H1 (cell line): ENCODE measurements at regions not wholly inside any gene's neighbourhood (a gene's known extent, or its start where the extent isn't known, plus 50 kb on each side); places are given as distances from the start of the nearest gene placed in this dataset.

Experiments used
- CTCF ChIA-PET: fragments of 300-600 bp; sonication (Branson Sonifier 250); formaldehyde crosslinking; loops from one replicate; lab custom pipeline; 2021; ENCODE audit not compliant: partially characterized antibody; lab: Charles Lee
- POLR2A ChIA-PET: fragments of 300-600 bp; sonication (Branson Sonifier 250); formaldehyde crosslinking; loops from one replicate; lab custom pipeline; 2021; ENCODE audit warnings: inconsistent platforms; ENCODE audit not compliant: partially characterized antibody; lab: Charles Lee
- DNase-seq, 2 experiments: peaks; one replicate each; pipeline versions ENCODE4 v3.0.0 to v3.0.0-alpha.2; 2010 to 2022; ENCODE audit warnings: low spot score in 2 of 2, low read depth in 1 of 2, mixed read lengths in 1 of 2
- FAIRE-seq: peaks from 2 replicates; lab custom pipeline; 2011; peaks lifted over from hg19 to GRCh38; lab: Jason Lieb, UNC
- H2AFZ ChIP-seq: 2 replicates; pipeline ENCODE4 v1.8.1; 2012; ENCODE audit warnings: low read length, inconsistent platforms
- H2AK5ac ChIP-seq: 2 replicates; pipeline ENCODE4 v1.6.1; 2013; ENCODE audit warnings: low read depth, low read length
- H2BK120ac ChIP-seq: replicated peaks from 2 replicates; pipeline ENCODE3; 2013; ENCODE audit warnings: low read depth, low read length, inconsistent platforms
- H2BK12ac ChIP-seq: 2 replicates; pipeline ENCODE4 v1.6.1; 2013; ENCODE audit warnings: low read depth, low read length
- H2BK15ac ChIP-seq: 2 replicates; pipeline ENCODE4 v1.6.1; 2013; ENCODE audit warnings: low read length
- H2BK20ac ChIP-seq: 2 replicates; pipeline ENCODE4 v1.6.1; 2013; ENCODE audit warnings: low read length
- H2BK5ac ChIP-seq: 2 replicates; pipeline ENCODE4 v1.6.1; 2013; ENCODE audit warnings: low read depth, low read length
- H3K14ac ChIP-seq: 2 replicates; pipeline ENCODE4 v1.6.1; 2013; ENCODE audit warnings: inconsistent platforms; ENCODE audit not compliant: insufficient read length
- H3K18ac ChIP-seq: 2 replicates; pipeline ENCODE4 v1.6.1; 2013; ENCODE audit warnings: low read length; ENCODE audit errors: extremely low read depth
- H3K23ac ChIP-seq: 2 replicates; pipeline ENCODE4 v1.6.1; 2013; ENCODE audit warnings: inconsistent platforms; ENCODE audit not compliant: insufficient read length
- H3K23me2 ChIP-seq: 2 replicates; pipeline ENCODE4 v1.6.1; 2013; ENCODE audit warnings: low read depth, low read length
- H3K27ac ChIP-seq: 2 replicates; pipeline ENCODE4 v1.6.1; 2011; ENCODE audit warnings: low read depth, low read length, inconsistent platforms
- H3K27me3 ChIP-seq, 4 experiments: replicated peaks in 1 of 4; 1 replicate in 1 of 4; 2 replicates in 3 of 4; pipeline versions ENCODE4 v1.6.1 to v1.8.1; 2011 to 2013; ENCODE audit warnings: low read length in 3 of 4, mild to moderate bottlenecking in 3 of 4, inconsistent platforms in 2 of 4, mixed read lengths in 2 of 4, moderate library complexity in 1 of 4; ENCODE audit not compliant: control insufficient read depth in 3 of 4, insufficient read depth in 3 of 4; ENCODE audit errors: extremely low read depth in 1 of 4
- H3K36me3 ChIP-seq, 4 experiments: 2 replicates each; pipeline versions ENCODE4 v1.6.1 to v1.8.1; 2011 to 2013; ENCODE audit warnings: mild to moderate bottlenecking in 4 of 4, low read length in 3 of 4, moderate library complexity in 2 of 4, control low read depth in 1 of 4, inconsistent platforms in 1 of 4; ENCODE audit not compliant: insufficient read depth in 4 of 4, control insufficient read depth in 2 of 4
- H3K4ac ChIP-seq: replicated peaks from 2 replicates; pipeline ENCODE3; 2013; ENCODE audit warnings: low read length, low read depth, mixed read lengths, inconsistent platforms; ENCODE audit not compliant: insufficient read length
- H3K4me1 ChIP-seq, 4 experiments: replicated peaks in 1 of 4; 1 replicate in 1 of 4; 2 replicates in 3 of 4; pipeline versions ENCODE4 v1.6.1 to v1.8.1; 2011 to 2013; ENCODE audit warnings: low read length in 3 of 4, inconsistent platforms in 2 of 4, mixed read lengths in 1 of 4; ENCODE audit not compliant: insufficient read depth in 4 of 4, control insufficient read depth in 3 of 4
- H3K4me2 ChIP-seq, 2 experiments: 2 replicates each; pipeline versions ENCODE4 v1.6.1 to v1.8.1; 2011 to 2013; ENCODE audit warnings: low read depth in 2 of 2, low read length in 2 of 2, control low read depth in 1 of 2, inconsistent platforms in 1 of 2, mild to moderate bottlenecking in 1 of 2; ENCODE audit not compliant: insufficient read depth in 1 of 2
- H3K4me3 ChIP-seq, 4 experiments: fragments of 200-600, 300-600 bp in 1 of 4; sonication (generic), shearing (Covaris generic), sonication (Bioruptor Twin) in 1 of 4; 2 replicates each; pipeline versions ENCODE4 v1.5.1 to v1.8.1; 2011 to 2016; ENCODE audit warnings: low read length in 4 of 4, low read depth in 3 of 4, control low read depth in 2 of 4, inconsistent platforms in 2 of 4, mild to moderate bottlenecking in 2 of 4, mixed read lengths in 1 of 4, moderate library complexity in 1 of 4; ENCODE audit not compliant: insufficient read depth in 2 of 4; ENCODE audit errors: extremely low read depth in 1 of 4
- H3K56ac ChIP-seq: replicated peaks from 2 replicates; pipeline ENCODE3; 2013; ENCODE audit warnings: low read depth, mild to moderate bottlenecking, mixed read lengths, low read length, inconsistent platforms; ENCODE audit not compliant: insufficient read length
- H3K79me1 ChIP-seq: 2 replicates; pipeline ENCODE4 v1.6.1; 2013; ENCODE audit warnings: low read depth, low read length, control low read depth
- H3K79me2 ChIP-seq, 2 experiments: 2 replicates each; pipeline versions ENCODE4 v1.6.1 to v1.8.1; 2012 to 2013; ENCODE audit warnings: low read length in 2 of 2, mild to moderate bottlenecking in 2 of 2, inconsistent platforms in 1 of 2; ENCODE audit not compliant: insufficient read depth in 2 of 2, control insufficient read depth in 1 of 2
- H3K9ac ChIP-seq, 4 experiments: replicated peaks in 1 of 4; 1 replicate in 1 of 4; 2 replicates in 3 of 4; pipeline versions ENCODE4 v1.6.1 to v1.8.1; 2011 to 2013; ENCODE audit warnings: low read depth in 3 of 4, low read length in 3 of 4, control low read depth in 2 of 4, mild to moderate bottlenecking in 2 of 4, moderate library complexity in 2 of 4, inconsistent platforms in 1 of 4; ENCODE audit errors: extremely low read depth in 1 of 4
- H3K9me3 ChIP-seq, 2 experiments: 2 replicates each; pipeline versions ENCODE4 v1.6.1 to v1.8.1; 2012 to 2013; ENCODE audit warnings: mild to moderate bottlenecking in 2 of 2, moderate library complexity in 2 of 2, control low read depth in 1 of 2, inconsistent platforms in 1 of 2, low read depth in 1 of 2, low read length in 1 of 2, mixed read lengths in 1 of 2; ENCODE audit not compliant: insufficient read depth in 2 of 2
- H4K20me1 ChIP-seq, 2 experiments: replicated peaks in 1 of 2; 2 replicates each; pipeline versions ENCODE3 to v1.8.1; 2011 to 2013; ENCODE audit warnings: inconsistent platforms in 2 of 2, low read length in 2 of 2, mild to moderate bottlenecking in 1 of 2; ENCODE audit not compliant: insufficient read depth in 2 of 2, control insufficient read depth in 1 of 2
- H4K5ac ChIP-seq: 2 replicates; pipeline ENCODE4 v1.6.1; 2013; ENCODE audit warnings: low read length, low read depth, mixed read lengths, inconsistent platforms; ENCODE audit not compliant: insufficient read length
- H4K8ac ChIP-seq: 2 replicates; pipeline ENCODE4 v1.8.0; 2013; ENCODE audit warnings: mild to moderate bottlenecking, moderate library complexity, low read length, inconsistent platforms; ENCODE audit not compliant: insufficient read depth; ENCODE audit errors: extremely low read depth
- H4K91ac ChIP-seq: replicated peaks from 2 replicates; pipeline ENCODE3; 2013; ENCODE audit warnings: low read length, mixed read lengths, inconsistent platforms; ENCODE audit not compliant: insufficient read length
- ASH2L ChIP-seq: fragments of 200-600, 300-600 bp; sonication (generic); IDR thresholded peaks from one replicate; pipeline ENCODE4 v1.7.1; 2017; ENCODE audit warnings: low read length
- TAF1 ChIP-seq: IDR thresholded peaks from 2 replicates; pipeline ENCODE4 v1.6.1; 2011; ENCODE audit warnings: mild to moderate bottlenecking, low read depth, low read length
- WGBS, 2 experiments: shearing (Covaris generic) in 1 of 2; methylation state at CpG; one replicate each; pipeline versions ENCODE4 v1.1.6 to v1.1.7; 2013 to 2015; ENCODE audit warnings: low lambda C conversion rate in 2 of 2, mixed read lengths in 2 of 2, inconsistent platforms in 1 of 2, low coverage in 1 of 2, missing lambda C conversion rate in 1 of 2; ENCODE audit not compliant: insufficient replicate concordance in 2 of 2, insufficient coverage in 1 of 2, insufficient read length in 1 of 2; ENCODE audit errors: extremely low coverage in 1 of 2, missing lambda C conversion rate in 1 of 2; 5-methylcytosine and 5-hydroxymethylcytosine counted together

DNA sequence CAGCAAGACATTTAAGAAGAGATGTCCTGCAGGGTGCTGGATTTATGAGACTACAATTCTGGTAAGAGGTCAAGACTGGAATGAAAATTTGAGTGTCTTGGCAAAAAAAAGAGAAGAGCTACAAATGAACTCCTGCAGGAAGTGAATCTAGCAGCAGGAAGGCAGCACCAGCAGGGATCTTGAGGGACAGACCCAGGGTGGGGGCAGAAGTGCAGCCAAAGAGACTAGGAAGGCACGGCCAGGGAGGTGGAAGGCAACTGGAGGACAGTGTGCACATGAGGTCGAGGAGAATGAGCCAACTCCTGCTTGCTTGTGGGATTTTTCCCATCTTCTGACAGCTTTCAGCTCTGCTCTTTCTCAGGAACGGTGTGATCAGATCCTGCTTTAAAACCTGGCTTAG is 263.2 kb downstream of the BUD13 start:
- no peaks in the 10 kb centered on the region for H3K79me2 ChIP-seq
- no peak overlapping the region for H4K8ac ChIP-seq
- no peak overlapping the region for H3K23ac ChIP-seq
- WGBS, 2 experiments = 90% methylated on average over 3 of the region's 3 CpGs; no CpG with 5 or more reads in 1 of the 2 experiments
- H2BK12ac ChIP-seq = no peak overlapping the region
- H3K4me1 ChIP-seq = peaks cover 0 to 20% (median 7%) of the 10 kb centered on the region in 4 experiments; a peak in 6 of 7 replicates
- DNase-seq = peak in 1 of 2 experiments; percentile 33
- no peak overlapping the region for H3K14ac ChIP-seq
- H2BK20ac ChIP-seq = no peak overlapping the region
- H3K27me3 ChIP-seq = peaks cover 0 to 4% (median 0%) of the 10 kb centered on the region in 4 experiments; a peak in 2 of 7 replicates
- peak overlapping the region; percentile 11 for H4K91ac ChIP-seq
- no peak overlapping the region for H3K56ac ChIP-seq
- H2BK120ac ChIP-seq = no peak overlapping the region
- no peaks in the 10 kb centered on the region for H3K79me1 ChIP-seq
- H2AFZ ChIP-seq = no peak overlapping the region
- no peak overlapping the region for H3K9ac ChIP-seq
- FAIRE-seq = no peak
- no peak overlapping the region for H3K4ac ChIP-seq
- no peak overlapping the region for H2AK5ac ChIP-seq
- H3K36me3 ChIP-seq = no peaks in the 10 kb centered on the region
- H3K9me3 ChIP-seq = no peaks in the 10 kb centered on the region
- no peak overlapping the region for H3K4me2 ChIP-seq
- H3K27ac ChIP-seq = no peak overlapping the region
- 0 out of 2 replicates have a peak overlapping the region, but pooled peaks have one; percentile 50 for H2BK5ac ChIP-seq
- H3K18ac ChIP-seq = no peak overlapping the region
- H4K5ac ChIP-seq = no peak overlapping the region
- H3K4me3 ChIP-seq = no peak overlapping the region
- H3K23me2 ChIP-seq = no peaks in the 10 kb centered on the region
- no peak overlapping the region; the same call in 1 of the 2 replicates for H2BK15ac ChIP-seq
- ChIA-PET POLR2A (interaction anchor here (0.5 kb wide), 1 partner anchor 143 kb away, joined by 4 read pairs; no protein-coding TSS in a partner anchor), CTCF (interaction anchor here (0.8 to 6.9 kb wide), 7 partner anchors 10 to 322 kb away, joined by 3 to 51 read pairs (median 4); no protein-coding TSS in a partner anchor)
- TF ChIP-seq ASH2L (no peak), TAF1 (no peak)
- H4K20me1 ChIP-seq = no peaks in the 10 kb centered on the region
